Upper lobe of right lung (tissue), 1 donor: ENCODE measurements at regions not wholly inside any gene's neighbourhood (a gene's known extent, or its start where the extent isn't known, plus 50 kb on each side); places are given as distances from the start of the nearest gene placed in this dataset.

Experiments
- ATAC-seq: fragments of 200-7000 bp; cut with Tn5 transposase; one replicate; pipeline ENCODE4 v1.9.1; 2020; ENCODE audit warnings: mild to moderate bottlenecking, moderate library complexity
- DNase-seq: peaks from one replicate; pipeline ENCODE4 v3.0.0-alpha.2; 2020
- H3K27ac ChIP-seq: fragments of 200-600 bp; one replicate; pipeline ENCODE4 v1.8.0; 2022
- H3K27me3 ChIP-seq: fragments of 200-600 bp; one replicate; pipeline ENCODE4 v1.8.0; 2022; ENCODE audit warnings: mild to moderate bottlenecking
- H3K36me3 ChIP-seq: fragments of 200-600 bp; one replicate; pipeline ENCODE4 v1.8.0; 2022
- H3K4me1 ChIP-seq: fragments of 200-600 bp; one replicate; pipeline ENCODE4 v1.8.0; 2022
- H3K4me3 ChIP-seq: fragments of 200-600 bp; one replicate; pipeline ENCODE4 v1.8.0; 2022; ENCODE audit warnings: mild to moderate bottlenecking
- H3K9me3 ChIP-seq: fragments of 200-600 bp; one replicate; pipeline ENCODE4 v1.8.0; 2022
- intact Hi-C: fragments of 100-400 bp; cut with DNase I; formaldehyde crosslinking; loops from one replicate; pipeline ENCODE4 v1.11.0; 2022
- TF ChIP-seq, protein P1 (sequence below): fragments of 200-600 bp; IDR thresholded peaks from one replicate; pipeline ENCODE4 v1.8.0; 2022; ENCODE audit warnings: antibody characterized with exemption
- donor health status: DM: no; HTN: yes; CAD: no; lungs with severe emphysema.

DNA sequence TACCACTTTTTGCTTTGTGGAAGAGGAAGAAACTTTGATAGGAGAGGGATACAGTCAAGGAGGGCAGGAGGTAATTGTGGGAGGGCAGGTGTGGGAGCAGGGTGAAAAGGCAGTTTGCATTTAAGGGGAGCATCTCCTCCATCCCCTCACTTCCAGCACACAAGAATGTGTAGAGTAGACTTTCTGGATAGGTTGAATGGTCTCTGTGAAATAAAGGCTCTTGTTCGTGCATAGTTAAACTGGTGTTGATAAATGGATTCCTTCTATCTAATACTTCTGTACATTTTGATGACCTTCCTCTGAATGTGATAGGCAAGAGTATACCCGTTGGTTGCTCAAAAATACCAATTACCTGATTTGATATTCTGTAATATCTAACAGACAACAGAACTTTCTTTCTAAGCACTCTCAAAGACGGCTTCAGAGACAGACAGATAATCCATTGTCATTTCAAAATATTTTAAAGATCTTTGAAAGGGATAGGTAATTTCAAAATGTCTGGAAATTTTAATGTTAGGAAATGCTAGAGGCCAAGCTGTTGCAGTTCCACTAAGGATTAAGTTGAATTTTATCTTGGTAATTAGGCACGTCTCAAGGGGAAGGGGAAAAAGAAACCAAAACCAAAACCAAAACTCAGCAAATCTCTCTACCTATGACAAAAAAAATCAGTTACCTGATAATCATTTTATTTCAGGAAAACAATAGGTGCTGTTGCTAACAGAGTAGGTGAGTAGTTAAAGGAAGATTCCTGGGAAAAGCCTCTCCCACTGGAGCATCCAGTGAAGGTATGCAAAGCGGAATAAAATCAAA lies 302.6 kb downstream of the COG6 start:
- intact Hi-C loops: no loop called here
- no peaks in the 10 kb centered on the region for H3K27me3 ChIP-seq
- no peak overlapping the region for H3K27ac ChIP-seq
- no peaks in the 10 kb centered on the region for H3K9me3 ChIP-seq
- ATAC-seq (no peak), DNase-seq (no peak)
- no peaks in the 10 kb centered on the region for H3K36me3 ChIP-seq
- TF ChIP-seq, protein P1, sequence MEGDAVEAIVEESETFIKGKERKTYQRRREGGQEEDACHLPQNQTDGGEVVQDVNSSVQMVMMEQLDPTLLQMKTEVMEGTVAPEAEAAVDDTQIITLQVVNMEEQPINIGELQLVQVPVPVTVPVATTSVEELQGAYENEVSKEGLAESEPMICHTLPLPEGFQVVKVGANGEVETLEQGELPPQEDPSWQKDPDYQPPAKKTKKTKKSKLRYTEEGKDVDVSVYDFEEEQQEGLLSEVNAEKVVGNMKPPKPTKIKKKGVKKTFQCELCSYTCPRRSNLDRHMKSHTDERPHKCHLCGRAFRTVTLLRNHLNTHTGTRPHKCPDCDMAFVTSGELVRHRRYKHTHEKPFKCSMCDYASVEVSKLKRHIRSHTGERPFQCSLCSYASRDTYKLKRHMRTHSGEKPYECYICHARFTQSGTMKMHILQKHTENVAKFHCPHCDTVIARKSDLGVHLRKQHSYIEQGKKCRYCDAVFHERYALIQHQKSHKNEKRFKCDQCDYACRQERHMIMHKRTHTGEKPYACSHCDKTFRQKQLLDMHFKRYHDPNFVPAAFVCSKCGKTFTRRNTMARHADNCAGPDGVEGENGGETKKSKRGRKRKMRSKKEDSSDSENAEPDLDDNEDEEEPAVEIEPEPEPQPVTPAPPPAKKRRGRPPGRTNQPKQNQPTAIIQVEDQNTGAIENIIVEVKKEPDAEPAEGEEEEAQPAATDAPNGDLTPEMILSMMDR: no peak
- peak overlapping the region; percentile 21 for H3K4me3 ChIP-seq
- H3K4me1 ChIP-seq: peaks cover 3% of the 10 kb centered on the region

DNA sequence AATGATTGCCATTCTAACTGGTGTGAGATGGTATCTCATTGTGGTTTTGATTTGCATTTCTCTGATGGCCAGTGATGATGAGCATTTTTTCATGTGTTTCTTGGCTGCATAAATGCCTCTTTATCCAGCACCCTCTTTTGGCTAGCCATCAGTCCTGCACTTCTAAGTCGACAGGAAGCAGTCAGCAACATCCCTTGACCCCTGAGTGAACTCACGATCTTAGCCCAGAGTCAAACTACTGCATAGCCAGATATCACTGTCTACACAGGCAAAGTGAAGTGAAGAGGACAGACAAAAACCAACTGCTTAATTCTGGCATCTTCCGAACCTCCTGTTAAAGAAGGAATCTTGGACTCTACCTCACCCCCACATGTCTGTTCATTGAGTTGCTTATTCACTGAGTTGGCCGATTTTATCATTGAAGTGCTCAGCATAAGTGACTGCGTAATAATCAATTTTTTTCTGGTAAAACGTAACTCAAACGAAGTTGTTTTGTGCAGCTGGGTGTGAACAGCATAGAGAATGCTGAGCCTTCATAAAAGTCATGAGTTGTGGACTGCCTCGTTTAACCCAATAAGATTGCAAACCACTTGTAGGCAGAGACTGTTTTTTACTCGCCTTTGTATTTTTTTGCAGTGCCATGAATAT lies 304.2 kb downstream of the COG6 start:
- no peaks in the 10 kb centered on the region for H3K9me3 ChIP-seq
- no peaks in the 10 kb centered on the region for H3K27me3 ChIP-seq
- TF ChIP-seq, protein P1: no peak
- H3K36me3 ChIP-seq: no peaks in the 10 kb centered on the region
- no peaks in the 10 kb centered on the region for H3K4me1 ChIP-seq
- DNase-seq (no peak), ATAC-seq (no peak)
- intact Hi-C loops: no loop called here
- no peak overlapping the region for H3K4me3 ChIP-seq
- no peak overlapping the region for H3K27ac ChIP-seq

DNA sequence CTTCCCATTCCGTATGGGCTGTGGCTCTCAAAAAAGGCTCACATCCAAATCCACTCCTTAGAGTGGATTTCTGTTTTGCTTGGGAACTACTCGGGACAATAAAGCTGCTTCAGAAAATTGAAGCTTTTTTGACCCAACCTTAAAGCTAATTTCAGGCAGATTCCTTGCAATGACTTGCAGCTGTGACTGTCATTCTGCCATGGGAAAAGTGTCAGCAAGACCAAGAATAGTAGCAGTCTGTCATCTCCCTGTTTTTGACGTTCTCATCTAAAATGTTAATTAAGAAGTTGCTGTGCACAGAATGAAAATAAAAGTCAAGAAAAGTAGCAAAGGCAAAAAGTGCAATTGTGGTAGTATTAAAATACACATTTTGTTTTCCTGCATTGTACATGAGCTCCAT lies 304.7 kb downstream of the COG6 start:
- intact Hi-C loops: no loop called here
- TF ChIP-seq, protein P1: no peak
- Histone ChIP-seq H3K4me1 (no peaks in the 10 kb centered on the region), H3K4me3 (no peak overlapping the region), H3K27ac (no peak overlapping the region), H3K9me3 (no peaks in the 10 kb centered on the region), H3K27me3 (no peaks in the 10 kb centered on the region), H3K36me3 (no peaks in the 10 kb centered on the region)
- DNase-seq (no peak), ATAC-seq (no peak)

DNA sequence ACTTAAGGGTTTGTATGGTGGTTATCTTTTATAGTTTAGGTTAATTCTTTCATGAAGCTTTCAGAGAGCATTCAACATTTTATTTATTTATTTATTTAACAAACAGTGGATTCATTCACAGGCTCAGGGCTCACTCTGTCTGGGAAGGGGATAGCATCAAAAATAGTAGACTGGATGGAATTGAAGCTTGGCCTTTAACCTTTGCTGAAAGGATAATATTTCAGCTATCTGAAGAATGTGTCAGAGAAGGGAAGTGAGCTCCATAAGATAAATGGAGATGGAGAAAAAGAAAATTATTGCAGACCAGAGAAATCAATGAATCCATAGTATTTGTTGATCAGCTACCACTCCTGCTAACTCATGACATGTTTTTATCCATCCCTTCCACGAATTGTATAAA lies 305.6 kb downstream of the COG6 start:
- Histone ChIP-seq H3K36me3 (no peaks in the 10 kb centered on the region), H3K9me3 (no peaks in the 10 kb centered on the region), H3K27ac (no peak overlapping the region), H3K4me1 (no peaks in the 10 kb centered on the region), H3K4me3 (no peak overlapping the region), H3K27me3 (no peaks in the 10 kb centered on the region)
- TF ChIP-seq, protein P1: no peak
- intact Hi-C loops: no loop called here
- ATAC-seq: no peak
- no peak for DNase-seq

DNA sequence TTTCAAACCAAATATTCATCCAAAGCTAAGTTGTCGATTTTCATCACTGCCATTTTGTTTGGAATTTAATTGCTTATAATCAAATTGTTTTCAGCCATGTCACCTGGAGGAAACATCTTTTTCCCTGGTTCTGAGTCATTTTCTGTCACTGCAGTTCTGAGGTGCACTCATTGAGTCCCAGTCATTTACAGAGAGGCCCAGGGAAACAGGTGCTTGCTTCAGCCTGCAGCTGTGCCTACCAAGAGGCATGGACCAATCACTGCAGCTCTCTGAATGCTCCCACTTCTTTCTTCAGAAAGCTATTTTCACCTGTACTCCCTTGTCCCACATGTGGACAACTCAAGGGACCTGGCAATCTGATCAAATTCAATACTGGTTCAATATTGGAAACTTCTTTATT lies 308.1 kb downstream of the COG6 start:
- no peak for DNase-seq
- Histone ChIP-seq H3K36me3 (no peaks in the 10 kb centered on the region), H3K4me1 (no peaks in the 10 kb centered on the region), H3K4me3 (no peak overlapping the region), H3K27me3 (no peaks in the 10 kb centered on the region), H3K27ac (no peak overlapping the region), H3K9me3 (no peaks in the 10 kb centered on the region)
- intact Hi-C loops: no loop called here
- TF ChIP-seq, protein P1: no peak
- ATAC-seq: no peak
